Fibroblast of the aortic adventitia (primary cell): ENCODE measurements at regions not wholly inside any gene's neighbourhood (a gene's known extent, or its start where the extent isn't known, plus 50 kb on each side); places are given as distances from the start of the nearest gene placed in this dataset.

ENCODE experiments used
- DNase-seq: peaks from one replicate; pipeline ENCODE4 v3.0.0-alpha.2; 2010; ENCODE audit warnings: low read depth
- H3K4me3 ChIP-seq: 2 replicates; pipeline ENCODE4 v1.5.1; 2011; ENCODE audit warnings: low read depth, mild to moderate bottlenecking, control low read depth, low read length, moderate library complexity
- CTCF ChIP-seq: IDR thresholded peaks from 2 replicates; pipeline ENCODE4 v1.5.1; 2011; ENCODE audit warnings: mild to moderate bottlenecking, low read length, control low read depth, inconsistent platforms; ENCODE audit not compliant: insufficient read depth

- no peak for DNase-seq
- no peak overlapping the region for H3K4me3 ChIP-seq
- no peak for TF ChIP-seq CTCF
Measured at GRCh38 chr9:13597427-13597826, 317.9 kb upstream of the MPDZ start.

GRCh38 chr9:13597004-13597403, 317.5 kb upstream of the MPDZ start:
- TF ChIP-seq CTCF, result no peak
- no peak overlapping the region for H3K4me3 ChIP-seq
- DNase-seq, result no peak

GRCh38 chr9:13596383-13596970, 317.0 kb upstream of the MPDZ start:
- no peak for DNase-seq
- TF ChIP-seq CTCF, result no peak
- H3K4me3 ChIP-seq, result no peak overlapping the region

GRCh38 chr9:13590996-13591395, 311.5 kb upstream of the MPDZ start:
- no peak for TF ChIP-seq CTCF
- DNase-seq, result no peak
- H3K4me3 ChIP-seq, result no peak overlapping the region

GRCh38 chr9:13589034-13589737, 309.7 kb upstream of the MPDZ start:
- no peak for TF ChIP-seq CTCF
- no peak overlapping the region for H3K4me3 ChIP-seq
- no peak for DNase-seq

- DNase-seq, result peak; percentile 29
- TF ChIP-seq CTCF, result no peak
- no peak overlapping the region for H3K4me3 ChIP-seq
Measured at GRCh38 chr9:13588151-13589033, 308.9 kb upstream of the MPDZ start.
